ENCODE measurements at regions not wholly inside any gene's neighbourhood (a gene's known extent, or its start where the extent isn't known, plus 50 kb on each side); places are given as distances from the start of the nearest gene placed in this dataset.

GRCh38 chr2:109066917-109067597 is 61.9 kb upstream of the SH3RF3 start:
- BruUV-seq (replicated peaks): no TSS peak
- in situ Hi-C loops (cut with HindIII; ENCODE audit: extremely low pct_ligation_motif_present, low pct_unique_long_range_greater_than_20kb) (no loop called here), intact Hi-C loops (cut with micrococcal nuclease; ENCODE audit: unreplicated experiment) (no loop called here)
- WGBS (ENCODE audit: low lambda C conversion rate): 85% methylated on average over 19 of the region's 19 CpGs
- DNase-seq (ENCODE audit: low spot score) (no peak), FAIRE-seq (no peak), ATAC-seq (no peak)
- H3K4me1 ChIP-seq (ENCODE audit: insufficient read depth, low read length): peaks cover 80% of the 10 kb centered on the region
- H2AFZ ChIP-seq (ENCODE audit: low read length): no peak overlapping the region
- no peak overlapping the region for H3K4me3 ChIP-seq (replicated peaks in 1 of 3; ENCODE audit: insufficient read depth in 1 of 3, low read depth in 2 of 3, low read length in 3 of 3)
- ChIA-PET POLR2A (no interaction called here), CTCF (ENCODE audit: low intra/inter-chr PET ratio, low total read pairs) (no interaction called here)
- no peaks in the 10 kb centered on the region for H3K27me3 ChIP-seq (ENCODE audit: control insufficient read depth in 1 of 2, insufficient read depth in 2 of 2, low read length in 2 of 2)
- H3K36me3 ChIP-seq (replicated peaks in 1 of 2; ENCODE audit: control insufficient read depth in 1 of 2, insufficient read depth in 2 of 2, low read length in 2 of 2): no peaks in the 10 kb centered on the region
- TF ChIP-seq PRDM4 (CRISPR knock-in tag; IDR thresholded peaks at IDR 0.05; ENCODE audit: borderline replicate concordance): no peak
- TF ChIP-seq RFX3 (CRISPR knock-in tag; IDR thresholded peaks at IDR 0.05): no peak
- TF ChIP-seq, protein P1, sequence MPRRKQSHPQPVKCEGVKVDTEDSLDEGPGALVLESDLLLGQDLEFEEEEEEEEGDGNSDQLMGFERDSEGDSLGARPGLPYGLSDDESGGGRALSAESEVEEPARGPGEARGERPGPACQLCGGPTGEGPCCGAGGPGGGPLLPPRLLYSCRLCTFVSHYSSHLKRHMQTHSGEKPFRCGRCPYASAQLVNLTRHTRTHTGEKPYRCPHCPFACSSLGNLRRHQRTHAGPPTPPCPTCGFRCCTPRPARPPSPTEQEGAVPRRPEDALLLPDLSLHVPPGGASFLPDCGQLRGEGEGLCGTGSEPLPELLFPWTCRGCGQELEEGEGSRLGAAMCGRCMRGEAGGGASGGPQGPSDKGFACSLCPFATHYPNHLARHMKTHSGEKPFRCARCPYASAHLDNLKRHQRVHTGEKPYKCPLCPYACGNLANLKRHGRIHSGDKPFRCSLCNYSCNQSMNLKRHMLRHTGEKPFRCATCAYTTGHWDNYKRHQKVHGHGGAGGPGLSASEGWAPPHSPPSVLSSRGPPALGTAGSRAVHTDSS (CRISPR knock-in tag; conservative IDR thresholded peaks at IDR 0.05): no peak
- TF ChIP-seq, protein P2, sequence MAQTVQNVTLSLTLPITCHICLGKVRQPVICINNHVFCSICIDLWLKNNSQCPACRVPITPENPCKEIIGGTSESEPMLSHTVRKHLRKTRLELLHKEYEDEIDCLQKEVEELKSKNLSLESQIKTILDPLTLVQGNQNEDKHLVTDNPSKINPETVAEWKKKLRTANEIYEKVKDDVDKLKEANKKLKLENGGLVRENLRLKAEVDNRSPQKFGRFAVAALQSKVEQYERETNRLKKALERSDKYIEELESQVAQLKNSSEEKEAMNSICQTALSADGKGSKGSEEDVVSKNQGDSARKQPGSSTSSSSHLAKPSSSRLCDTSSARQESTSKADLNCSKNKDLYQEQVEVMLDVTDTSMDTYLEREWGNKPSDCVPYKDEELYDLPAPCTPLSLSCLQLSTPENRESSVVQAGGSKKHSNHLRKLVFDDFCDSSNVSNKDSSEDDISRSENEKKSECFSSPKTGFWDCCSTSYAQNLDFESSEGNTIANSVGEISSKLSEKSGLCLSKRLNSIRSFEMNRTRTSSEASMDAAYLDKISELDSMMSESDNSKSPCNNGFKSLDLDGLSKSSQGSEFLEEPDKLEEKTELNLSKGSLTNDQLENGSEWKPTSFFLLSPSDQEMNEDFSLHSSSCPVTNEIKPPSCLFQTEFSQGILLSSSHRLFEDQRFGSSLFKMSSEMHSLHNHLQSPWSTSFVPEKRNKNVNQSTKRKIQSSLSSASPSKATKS (CRISPR knock-in tag; IDR thresholded peaks at IDR 0.05): no peak
- TF ChIP-seq ZNF747 (CRISPR knock-in tag; IDR thresholded peaks at IDR 0.05; ENCODE audit: borderline replicate concordance): no peak
- TF ChIP-seq ZNF83 (CRISPR knock-in tag; IDR thresholded peaks at IDR 0.05; ENCODE audit: borderline replicate concordance): no peak
- no peak for TF ChIP-seq CBX1 (IDR thresholded peaks at IDR 0.05; ENCODE audit: low read depth)
- TF ChIP-seq SOX6 (IDR thresholded peaks at IDR 0.05): no peak
- TF ChIP-seq SOX6 (CRISPR knock-in tag; IDR thresholded peaks at IDR 0.05): no peak
- no peak for TF ChIP-seq ZNF230 (CRISPR knock-in tag; IDR thresholded peaks at IDR 0.05)
- TF ChIP-seq, protein P3, sequence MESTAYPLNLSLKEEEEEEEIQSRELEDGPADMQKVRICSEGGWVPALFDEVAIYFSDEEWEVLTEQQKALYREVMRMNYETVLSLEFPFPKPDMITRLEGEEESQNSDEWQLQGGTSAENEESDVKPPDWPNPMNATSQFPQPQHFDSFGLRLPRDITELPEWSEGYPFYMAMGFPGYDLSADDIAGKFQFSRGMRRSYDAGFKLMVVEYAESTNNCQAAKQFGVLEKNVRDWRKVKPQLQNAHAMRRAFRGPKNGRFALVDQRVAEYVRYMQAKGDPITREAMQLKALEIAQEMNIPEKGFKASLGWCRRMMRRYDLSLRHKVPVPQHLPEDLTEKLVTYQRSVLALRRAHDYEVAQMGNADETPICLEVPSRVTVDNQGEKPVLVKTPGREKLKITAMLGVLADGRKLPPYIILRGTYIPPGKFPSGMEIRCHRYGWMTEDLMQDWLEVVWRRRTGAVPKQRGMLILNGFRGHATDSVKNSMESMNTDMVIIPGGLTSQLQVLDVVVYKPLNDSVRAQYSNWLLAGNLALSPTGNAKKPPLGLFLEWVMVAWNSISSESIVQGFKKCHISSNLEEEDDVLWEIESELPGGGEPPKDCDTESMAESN (CRISPR knock-in tag; conservative IDR thresholded peaks at IDR 0.05): no peak
- TF ChIP-seq ZFP36L1 (CRISPR knock-in tag; IDR thresholded peaks at IDR 0.05): no peak
- no peak for TF ChIP-seq REL (CRISPR knock-in tag; conservative IDR thresholded peaks at IDR 0.05)
- TF ChIP-seq MAFK (conservative IDR thresholded peaks at IDR 0.05 in 1 of 2, IDR thresholded peaks at IDR 0.05 in 1 of 2; ENCODE audit: low read length in 2 of 2): no peak
- no peak for TF ChIP-seq ZNF564 (CRISPR knock-in tag; IDR thresholded peaks at IDR 0.05)
- no peak for TF ChIP-seq ZNF496 (CRISPR knock-in tag; IDR thresholded peaks at IDR 0.05; ENCODE audit: insufficient replicate concordance)
- no peaks in the 10 kb centered on the region for H4K20me1 ChIP-seq (ENCODE audit: insufficient read depth, low read length)
- no peaks in the 10 kb centered on the region for H3K79me2 ChIP-seq (ENCODE audit: insufficient read depth, low read length)
- H3K9me3 ChIP-seq (ENCODE audit: low read length): no peaks in the 10 kb centered on the region
- H3K4me2 ChIP-seq (ENCODE audit: low read depth, low read length): no peak overlapping the region
- H3K9ac ChIP-seq (ENCODE audit: insufficient read depth, low read depth, low read length): no peak overlapping the region
- no peak overlapping the region for H3K27ac ChIP-seq (ENCODE audit: extremely low read length, insufficient read depth, low read length)
